Neural progenitor cell (in vitro differentiated cells): ENCODE measurements at regions not wholly inside any gene's neighbourhood (a gene's known extent, or its start where the extent isn't known, plus 50 kb on each side); places are given as distances from the start of the nearest gene placed in this dataset.
"Not testable (repeated sequence)": the region's sequence is repeated elsewhere in the genome, so short reads cannot be mapped to it uniquely, and the experiment has no call there.

Experiments used
- DNase-seq: peaks from one replicate; pipeline ENCODE4 v3.0.0-alpha.2; 2016; ENCODE audit warnings: low spot score
- H2AFZ ChIP-seq: fragments of 200-600 bp; sonication (generic); replicated peaks from 2 replicates; pipeline ENCODE4 v1.6.1; 2016; ENCODE audit warnings: antibody characterized with exemption
- H3F3A ChIP-seq: fragments of 200-600 bp; sonication (generic); 2 replicates; pipeline ENCODE4 v1.6.1; 2016; ENCODE audit warnings: antibody characterized with exemption, low read depth
- H3K27ac ChIP-seq: fragments of 200-600 bp; sonication (generic); 2 replicates; pipeline ENCODE4 v1.5.1; 2016; ENCODE audit warnings: mild to moderate bottlenecking
- H3K27me3 ChIP-seq: fragments of 200-600 bp; sonication (generic); 2 replicates; pipeline ENCODE4 v1.6.1; 2016; ENCODE audit warnings: mild to moderate bottlenecking, moderate library complexity
- H3K36me3 ChIP-seq: fragments of 200-600 bp; sonication (generic); 2 replicates; pipeline ENCODE4 v1.5.1; 2016
- H3K4me1 ChIP-seq: fragments of 200-600 bp; sonication (generic); 2 replicates; pipeline ENCODE4 v1.6.1; 2016; ENCODE audit warnings: mixed run types
- H3K4me2 ChIP-seq: fragments of 200-600 bp; sonication (generic); 2 replicates; pipeline ENCODE4 v1.6.1; 2016
- H3K4me3 ChIP-seq: fragments of 200-600 bp; sonication (generic); 2 replicates; pipeline ENCODE4 v1.5.1; 2016
- H3K79me2 ChIP-seq: fragments of 200-600 bp; sonication (generic); 2 replicates; pipeline ENCODE4 v1.6.1; 2016; ENCODE audit warnings: low read depth
- H3K9ac ChIP-seq: fragments of 200-600 bp; sonication (generic); 2 replicates; pipeline ENCODE4 v1.6.1; 2016
- H3K9me3 ChIP-seq: fragments of 200-600 bp; sonication (generic); 2 replicates; pipeline ENCODE4 v1.5.1; 2016; ENCODE audit warnings: low read depth
- H4K20me1 ChIP-seq: fragments of 200-600 bp; sonication (generic); 2 replicates; pipeline ENCODE4 v1.6.1; 2016; ENCODE audit warnings: low read depth
- H3K27ac Mint-ChIP-seq: 3 replicates; pipeline ENCODE4 v1.8.0; 2021; ENCODE audit warnings: mixed read lengths
- H3K27me3 Mint-ChIP-seq: 2 replicates; pipeline ENCODE4 v1.8.0; 2022; ENCODE audit warnings: low read depth, mild to moderate bottlenecking, inconsistent platforms, moderate library complexity, mixed read lengths; ENCODE audit not compliant: insufficient read depth
- H3K36me3 Mint-ChIP-seq: 3 replicates; pipeline ENCODE4 v1.8.0; 2021; ENCODE audit warnings: mixed read lengths
- H3K4me1 Mint-ChIP-seq: 3 replicates; pipeline ENCODE4 v1.8.0; 2021; ENCODE audit warnings: mixed read lengths
- H3K4me3 Mint-ChIP-seq: 3 replicates; pipeline ENCODE4 v1.8.0; 2021; ENCODE audit warnings: mild to moderate bottlenecking, moderate library complexity, mixed read lengths
- H3K9me3 Mint-ChIP-seq: 3 replicates; pipeline ENCODE4 v1.8.0; 2020; ENCODE audit warnings: mixed read lengths
- CTCF ChIP-seq: fragments of 200-600 bp; sonication (generic); IDR thresholded peaks from 2 replicates; pipeline ENCODE4 v1.5.1; 2017; ENCODE audit warnings: antibody characterized with exemption, mild to moderate bottlenecking
- EZH2 ChIP-seq: fragments of 200-600 bp; sonication (generic); IDR thresholded peaks from 2 replicates; pipeline ENCODE4 v1.6.1; 2017; ENCODE audit warnings: antibody characterized with exemption, mild to moderate bottlenecking, moderate library complexity
- EZH2phosphoT487 ChIP-seq: fragments of 200-600 bp; sonication (generic); IDR thresholded peaks from 2 replicates; pipeline ENCODE4 v1.6.1; 2017; ENCODE audit warnings: antibody characterized with exemption

DNA sequence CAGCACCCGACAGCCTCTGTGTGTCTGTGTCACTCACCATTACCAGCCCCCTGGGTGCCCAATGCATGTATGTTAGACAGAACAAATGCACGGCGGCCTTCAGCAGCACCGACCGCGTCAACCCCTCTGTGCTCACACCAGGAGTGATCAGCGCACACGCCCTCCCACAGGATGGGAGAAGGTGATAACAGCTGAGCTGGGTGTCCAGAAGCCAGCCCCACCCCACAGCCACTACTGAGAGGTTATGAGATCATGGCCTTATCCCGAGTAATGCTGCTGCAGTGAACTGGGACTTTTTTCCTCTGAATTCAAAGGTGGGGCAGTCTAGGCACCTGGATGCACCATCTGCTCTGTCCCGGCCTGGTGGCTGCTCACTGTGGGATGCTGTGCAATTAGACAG is 80.9 kb upstream of the SAMD11 start:
- H3K4me3 Mint-ChIP-seq, H3K27me3 Mint-ChIP-seq: not testable (repeated sequence)

DNA sequence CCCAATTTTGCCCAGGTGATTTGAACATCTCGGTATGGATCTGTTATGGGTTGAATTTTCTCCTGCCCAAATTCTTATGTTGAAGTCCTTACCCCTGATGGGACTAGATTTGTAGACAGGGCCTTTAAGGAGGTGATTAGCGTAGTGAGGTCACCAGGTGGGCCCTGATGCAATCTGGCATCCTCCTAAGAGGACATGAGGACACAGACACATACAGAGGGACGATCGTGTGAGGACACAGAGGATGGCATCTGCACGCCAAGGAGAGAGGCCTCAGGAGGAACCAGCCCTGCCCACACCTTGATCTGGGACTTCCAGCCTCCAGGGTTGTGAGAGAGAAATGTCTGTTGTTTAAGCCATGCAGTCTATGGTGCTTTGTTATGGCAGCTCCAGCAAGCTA is 79.8 kb upstream of the SAMD11 start:
- not testable (repeated sequence) for H3F3A ChIP-seq, H2AFZ ChIP-seq, H3K36me3 Mint-ChIP-seq, H3K9me3 ChIP-seq, H4K20me1 ChIP-seq, H3K27me3 ChIP-seq, H3K4me3 Mint-ChIP-seq, H3K79me2 ChIP-seq, H3K9me3 Mint-ChIP-seq, H3K4me2 ChIP-seq, DNase-seq, H3K4me1 ChIP-seq, H3K27ac ChIP-seq, H3K4me1 Mint-ChIP-seq, H3K36me3 ChIP-seq, H3K9ac ChIP-seq, H3K27me3 Mint-ChIP-seq, H3K4me3 ChIP-seq
- peak overlapping the region; percentile 23 for H3K27ac Mint-ChIP-seq

More for the DNA sequence above, 80.9 kb upstream of the SAMD11 start:
- H3K4me3 ChIP-seq, H3K27ac ChIP-seq, H3K36me3 Mint-ChIP-seq, H3K36me3 ChIP-seq, H2AFZ ChIP-seq, H3F3A ChIP-seq, H3K79me2 ChIP-seq, H3K9ac ChIP-seq, H3K27me3 ChIP-seq, DNase-seq, H3K4me1 Mint-ChIP-seq, H3K4me1 ChIP-seq, H3K4me2 ChIP-seq, H3K9me3 Mint-ChIP-seq, H4K20me1 ChIP-seq, H3K9me3 ChIP-seq: not testable (repeated sequence)
- peak overlapping the region; percentile 66 for H3K27ac Mint-ChIP-seq

GRCh38 chr1:844472-845026 is 79.2 kb upstream of the SAMD11 start:
- H3K4me1 ChIP-seq: peaks cover 10% of the 10 kb centered on the region
- no peak overlapping the region for H3K4me3 Mint-ChIP-seq

DNA sequence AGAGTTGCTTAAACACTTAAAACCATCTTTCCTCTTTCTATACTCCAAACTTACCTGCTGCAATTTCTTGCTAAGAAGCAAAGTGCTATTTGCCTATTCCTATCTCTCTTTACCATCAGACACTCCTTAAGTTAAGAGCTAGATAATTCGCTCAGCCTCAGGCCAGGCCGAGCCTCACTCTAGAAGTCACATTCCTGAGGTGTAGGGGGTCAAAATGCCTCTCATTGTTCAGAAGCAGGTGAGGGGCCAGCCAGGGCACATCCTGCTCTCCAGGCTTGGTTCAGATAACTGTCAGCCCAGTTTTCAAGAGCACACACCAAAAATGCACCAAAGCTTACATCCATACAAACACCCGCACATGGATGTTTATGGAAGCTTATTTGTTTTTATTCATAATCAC is 78.1 kb upstream of the SAMD11 start:
- H3K9me3 ChIP-seq, H3K4me1 ChIP-seq, H3K4me1 Mint-ChIP-seq, H3K4me3 Mint-ChIP-seq, H3F3A ChIP-seq, H3K27ac ChIP-seq, H3K36me3 ChIP-seq, H3K27ac Mint-ChIP-seq, H4K20me1 ChIP-seq, H3K4me3 ChIP-seq, H2AFZ ChIP-seq, H3K27me3 ChIP-seq, H3K79me2 ChIP-seq, H3K36me3 Mint-ChIP-seq, H3K27me3 Mint-ChIP-seq, H3K9me3 Mint-ChIP-seq, H3K9ac ChIP-seq: not testable (repeated sequence)
- H3K4me2 ChIP-seq: peak overlapping the region; percentile 28
- peak; percentile 56 for DNase-seq

More at GRCh38 chr1:844472-845026, 79.2 kb upstream of the SAMD11 start:
- Histone ChIP-seq H3K9ac (no peak overlapping the region), H3K4me3 (no peak overlapping the region), H3K4me2 (no peak overlapping the region), H3F3A (no peaks in the 10 kb centered on the region), H2AFZ (no peak overlapping the region), H3K9me3 (no peaks in the 10 kb centered on the region), H3K27me3 (no peaks in the 10 kb centered on the region), H3K36me3 (no peaks in the 10 kb centered on the region), H3K79me2 (no peaks in the 10 kb centered on the region), H3K27ac (no peak overlapping the region), H4K20me1 (no peaks in the 10 kb centered on the region)
- Mint-ChIP-seq H3K36me3 (no peaks in the 10 kb centered on the region), H3K27me3 (no peaks in the 10 kb centered on the region), H3K27ac (peak overlapping the region; percentile 40), H3K4me1 (peaks cover 5% of the 10 kb centered on the region), H3K9me3 (no peaks in the 10 kb centered on the region)
- TF ChIP-seq EZH2phosphoT487 (no peak), CTCF (no peak), EZH2 (no peak)
- DNase-seq: peak; percentile 11

DNA sequence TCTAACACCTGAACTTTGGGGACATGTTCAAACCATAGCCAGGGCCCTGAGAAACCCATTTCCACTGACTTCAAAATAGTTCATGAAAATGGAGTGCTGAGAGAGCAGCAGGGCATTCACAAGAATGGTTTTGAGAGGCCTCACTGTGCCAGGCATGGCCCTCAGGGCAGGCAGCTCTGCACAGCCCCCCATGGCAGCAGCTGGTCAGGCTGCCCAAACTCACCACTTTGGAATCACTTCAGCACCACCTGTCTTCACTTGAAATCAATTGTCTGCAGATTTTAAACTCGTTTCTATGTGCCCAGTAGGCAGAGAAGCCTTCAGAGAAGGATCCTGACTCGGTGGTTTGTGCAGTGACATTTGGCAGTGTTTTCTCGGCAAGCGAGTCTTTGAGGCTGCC is 73.8 kb upstream of the SAMD11 start:
- H3K36me3 Mint-ChIP-seq, H3K4me1 Mint-ChIP-seq, H2AFZ ChIP-seq, H3K9me3 ChIP-seq, H3K9ac ChIP-seq, H3K27me3 ChIP-seq, H3K27me3 Mint-ChIP-seq, H3K4me3 Mint-ChIP-seq, H3K79me2 ChIP-seq, H3K4me2 ChIP-seq, H3K36me3 ChIP-seq, H4K20me1 ChIP-seq, H3F3A ChIP-seq, H3K9me3 Mint-ChIP-seq, H3K27ac ChIP-seq, DNase-seq, H3K4me3 ChIP-seq, H3K27ac Mint-ChIP-seq, H3K4me1 ChIP-seq: not testable (repeated sequence)

GRCh38 chr1:850318-850717 is 73.4 kb upstream of the SAMD11 start:
- DNase-seq, H3K4me3 ChIP-seq, H3K27me3 ChIP-seq, H3K36me3 Mint-ChIP-seq, H3K4me2 ChIP-seq, H3K4me1 ChIP-seq, H3K27me3 Mint-ChIP-seq, H3K27ac ChIP-seq, H3F3A ChIP-seq, H3K79me2 ChIP-seq, H4K20me1 ChIP-seq, H3K9me3 Mint-ChIP-seq, H3K27ac Mint-ChIP-seq, H3K4me3 Mint-ChIP-seq, H3K9me3 ChIP-seq, H2AFZ ChIP-seq, H3K9ac ChIP-seq, H3K36me3 ChIP-seq, H3K4me1 Mint-ChIP-seq: not testable (repeated sequence)

- not testable (repeated sequence) for H3F3A ChIP-seq, H3K4me3 ChIP-seq, H3K4me2 ChIP-seq, DNase-seq, H3K9ac ChIP-seq, H3K4me1 ChIP-seq, H2AFZ ChIP-seq, H3K27me3 Mint-ChIP-seq, H3K9me3 Mint-ChIP-seq, H3K27ac ChIP-seq, H3K4me3 Mint-ChIP-seq, H3K36me3 ChIP-seq, H3K27ac Mint-ChIP-seq, H3K9me3 ChIP-seq, H3K4me1 Mint-ChIP-seq, H3K79me2 ChIP-seq, H4K20me1 ChIP-seq, H3K27me3 ChIP-seq, H3K36me3 Mint-ChIP-seq
Measured at GRCh38 chr1:851398-851797, 72.3 kb upstream of the SAMD11 start.
